IPS-20b (cell line): ENCODE measurements at regions not wholly inside any gene's neighbourhood (a gene's known extent, or its start where the extent isn't known, plus 50 kb on each side); places are given as distances from the start of the nearest gene placed in this dataset.

Experiments
- H3K27ac ChIP-seq: one replicate; pipeline ENCODE4 v1.5.1; 2013; ENCODE audit warnings: low read length
- H3K27me3 ChIP-seq: 2 replicates; pipeline ENCODE4 v1.6.1; 2013; ENCODE audit warnings: mild to moderate bottlenecking, low read length, inconsistent platforms; ENCODE audit not compliant: insufficient read depth
- H3K36me3 ChIP-seq: 2 replicates; pipeline ENCODE4 v1.6.1; 2013; ENCODE audit warnings: low read depth, mild to moderate bottlenecking, inconsistent platforms, low read length, moderate library complexity; ENCODE audit not compliant: insufficient read depth
- H3K4me1 ChIP-seq: 2 replicates; pipeline ENCODE4 v1.6.1; 2013; ENCODE audit warnings: mild to moderate bottlenecking, control low read depth, inconsistent platforms, low read length, moderate library complexity; ENCODE audit not compliant: insufficient read depth
- H3K4me3 ChIP-seq: 2 replicates; pipeline ENCODE4 v1.5.1; 2013; ENCODE audit warnings: mild to moderate bottlenecking, low read length, inconsistent platforms
- H3K9ac ChIP-seq: 2 replicates; pipeline ENCODE4 v1.6.1; 2013; ENCODE audit warnings: low read depth, mild to moderate bottlenecking, inconsistent platforms, low read length, moderate library complexity
- H3K9me3 ChIP-seq: 2 replicates; pipeline ENCODE4 v1.6.1; 2013; ENCODE audit warnings: mild to moderate bottlenecking, low read depth, low read length, inconsistent platforms; ENCODE audit not compliant: insufficient read depth

- no peak overlapping the region for H3K4me3 ChIP-seq
- no peaks in the 10 kb centered on the region for H3K27me3 ChIP-seq
- H3K9me3 ChIP-seq, result no peaks in the 10 kb centered on the region
- no peak overlapping the region for H3K27ac ChIP-seq
- H3K36me3 ChIP-seq, result no peaks in the 10 kb centered on the region
- no peaks in the 10 kb centered on the region for H3K4me1 ChIP-seq
- no peak overlapping the region for H3K9ac ChIP-seq
These were observed 465.2 kb downstream of the MIAT start for GRCh38 chr22:27122574-27122973.

- Histone ChIP-seq H3K27me3 (no peaks in the 10 kb centered on the region; the same call in 1 of the 2 replicates), H3K4me1 (no peaks in the 10 kb centered on the region), H3K4me3 (no peak overlapping the region), H3K27ac (no peak overlapping the region), H3K9me3 (no peaks in the 10 kb centered on the region), H3K36me3 (no peaks in the 10 kb centered on the region), H3K9ac (no peak overlapping the region)
These were observed 466.5 kb downstream of the MIAT start for GRCh38 chr22:27123880-27124279.

- Histone ChIP-seq H3K27ac (no peak overlapping the region), H3K27me3 (no peaks in the 10 kb centered on the region; the same call in 1 of the 2 replicates), H3K9ac (no peak overlapping the region), H3K9me3 (no peaks in the 10 kb centered on the region), H3K36me3 (no peaks in the 10 kb centered on the region), H3K4me1 (no peaks in the 10 kb centered on the region), H3K4me3 (no peak overlapping the region)
These were observed 467.1 kb downstream of the MIAT start for GRCh38 chr22:27124351-27124966.

DNA sequence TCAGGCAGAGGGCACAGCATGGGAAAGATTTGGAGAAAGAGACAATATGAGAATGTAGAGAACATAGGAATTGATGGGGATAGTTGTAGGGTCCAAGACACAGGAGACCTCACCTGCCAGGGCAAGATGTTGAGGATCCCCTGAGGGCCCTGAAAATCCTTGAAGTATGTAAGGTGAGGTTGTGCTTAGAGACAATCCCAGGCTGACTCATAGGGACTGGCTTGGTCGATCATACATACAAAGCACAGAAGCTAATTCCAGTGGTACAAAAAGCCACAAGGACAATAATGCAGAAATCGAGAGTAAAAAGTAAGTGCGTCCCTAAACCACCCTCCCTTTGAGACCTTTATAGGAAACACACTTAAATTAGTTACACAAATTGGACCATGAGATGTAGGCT, 468.2 kb downstream of the MIAT start:
- no peak overlapping the region for H3K27ac ChIP-seq
- no peak overlapping the region for H3K9ac ChIP-seq
- no peaks in the 10 kb centered on the region for H3K4me1 ChIP-seq
- no peaks in the 10 kb centered on the region for H3K9me3 ChIP-seq
- no peak overlapping the region for H3K4me3 ChIP-seq
- no peaks in the 10 kb centered on the region for H3K36me3 ChIP-seq
- no peaks in the 10 kb centered on the region; the same call in 1 of the 2 replicates for H3K27me3 ChIP-seq

DNA sequence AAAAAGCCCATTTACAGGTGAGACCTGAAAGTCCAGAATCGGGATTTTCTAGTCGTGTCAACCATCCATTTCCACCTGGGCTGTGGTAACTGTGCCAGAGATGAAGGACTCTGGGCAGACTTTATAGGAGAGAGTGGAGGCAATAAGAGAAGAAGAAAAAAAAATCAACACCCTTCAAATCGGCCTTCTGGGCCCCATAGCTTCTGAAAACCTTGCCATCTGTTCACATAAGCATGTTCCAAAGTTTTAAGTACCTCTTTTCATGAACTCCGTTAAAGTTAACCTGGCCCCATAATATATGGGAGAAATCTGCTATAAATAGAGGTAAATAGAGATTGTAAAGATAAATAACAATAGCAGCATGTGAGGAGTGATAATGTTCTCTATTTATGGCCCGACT, 470.5 kb downstream of the MIAT start:
- H3K36me3 ChIP-seq, result no peaks in the 10 kb centered on the region
- no peak overlapping the region for H3K4me3 ChIP-seq
- H3K27ac ChIP-seq, result no peak overlapping the region
- H3K4me1 ChIP-seq, result no peaks in the 10 kb centered on the region
- no peaks in the 10 kb centered on the region for H3K9me3 ChIP-seq
- H3K27me3 ChIP-seq, result no peaks in the 10 kb centered on the region; the same call in 1 of the 2 replicates
- no peak overlapping the region for H3K9ac ChIP-seq

- no peaks in the 10 kb centered on the region for H3K9me3 ChIP-seq
- no peaks in the 10 kb centered on the region for H3K4me1 ChIP-seq
- H3K36me3 ChIP-seq, result no peaks in the 10 kb centered on the region
- H3K4me3 ChIP-seq, result no peak overlapping the region
- H3K9ac ChIP-seq, result no peak overlapping the region
- H3K27ac ChIP-seq, result no peak overlapping the region
- H3K27me3 ChIP-seq, result no peaks in the 10 kb centered on the region; the same call in 1 of the 2 replicates
These were observed 471.2 kb downstream of the MIAT start for GRCh38 chr22:27128461-27129085.

DNA sequence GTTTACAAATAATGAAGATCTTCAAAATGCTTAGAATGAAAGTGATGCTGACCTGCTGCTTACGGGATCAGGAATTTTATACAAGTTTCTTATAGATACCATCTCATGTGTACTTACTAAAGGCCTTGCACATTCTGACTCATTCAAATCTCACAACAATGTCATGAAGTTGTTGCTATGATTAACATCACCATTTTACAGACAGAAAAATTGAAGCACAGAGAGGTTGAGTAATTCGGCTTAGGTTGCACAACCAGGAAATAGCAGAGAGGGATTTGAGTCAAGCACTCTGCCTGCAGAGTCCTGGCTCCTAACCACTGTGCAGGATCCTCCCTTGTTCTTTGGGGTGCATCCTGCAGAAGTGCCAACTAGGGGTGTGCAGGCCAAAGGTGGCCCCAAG, 471.9 kb downstream of the MIAT start:
- Histone ChIP-seq H3K9ac (no peak overlapping the region), H3K27me3 (no peaks in the 10 kb centered on the region; the same call in 1 of the 2 replicates), H3K36me3 (no peaks in the 10 kb centered on the region), H3K27ac (no peak overlapping the region), H3K4me3 (no peak overlapping the region), H3K9me3 (no peaks in the 10 kb centered on the region), H3K4me1 (no peaks in the 10 kb centered on the region)

- Histone ChIP-seq H3K9ac (no peak overlapping the region), H3K4me1 (no peaks in the 10 kb centered on the region), H3K27ac (no peak overlapping the region), H3K36me3 (no peaks in the 10 kb centered on the region), H3K27me3 (no peaks in the 10 kb centered on the region; the same call in 1 of the 2 replicates), H3K9me3 (no peaks in the 10 kb centered on the region), H3K4me3 (no peak overlapping the region)
These were observed 473.5 kb downstream of the MIAT start for GRCh38 chr22:27130906-27131305.

GRCh38 chr22:27131346-27131745, 474.0 kb downstream of the MIAT start:
- Histone ChIP-seq H3K27ac (no peak overlapping the region), H3K4me3 (no peak overlapping the region), H3K36me3 (no peaks in the 10 kb centered on the region), H3K9ac (no peak overlapping the region), H3K4me1 (no peaks in the 10 kb centered on the region), H3K9me3 (no peaks in the 10 kb centered on the region), H3K27me3 (no peaks in the 10 kb centered on the region; the same call in 1 of the 2 replicates)

- no peaks in the 10 kb centered on the region; the same call in 1 of the 2 replicates for H3K27me3 ChIP-seq
- H3K27ac ChIP-seq, result no peak overlapping the region
- H3K36me3 ChIP-seq, result no peaks in the 10 kb centered on the region
- no peak overlapping the region for H3K4me3 ChIP-seq
- no peak overlapping the region for H3K9ac ChIP-seq
- no peaks in the 10 kb centered on the region for H3K4me1 ChIP-seq
- H3K9me3 ChIP-seq, result no peaks in the 10 kb centered on the region
These were observed 475.0 kb downstream of the MIAT start for GRCh38 chr22:27132400-27132799.

- Histone ChIP-seq H3K27me3 (no peaks in the 10 kb centered on the region), H3K27ac (no peak overlapping the region), H3K9ac (no peak overlapping the region)
These were observed 475.6 kb downstream of the MIAT start for GRCh38 chr22:27133019-27133431.

GRCh38 chr22:27133681-27134314, 476.4 kb downstream of the MIAT start:
- Histone ChIP-seq H3K27ac (no peak overlapping the region), H3K36me3 (no peaks in the 10 kb centered on the region), H3K9ac (no peak overlapping the region), H3K4me1 (no peaks in the 10 kb centered on the region), H3K27me3 (no peaks in the 10 kb centered on the region), H3K9me3 (no peaks in the 10 kb centered on the region), H3K4me3 (no peak overlapping the region)

More at GRCh38 chr22:27133019-27133431, 475.6 kb downstream of the MIAT start:
- H3K4me1 ChIP-seq, result no peaks in the 10 kb centered on the region
- no peak overlapping the region for H3K4me3 ChIP-seq
- H3K9me3 ChIP-seq, result no peaks in the 10 kb centered on the region
- H3K36me3 ChIP-seq, result no peaks in the 10 kb centered on the region
